H1 (cell line): ENCODE measurements at regions not wholly inside any gene's neighbourhood (a gene's known extent, or its start where the extent isn't known, plus 50 kb on each side); places are given as distances from the start of the nearest gene placed in this dataset.

ENCODE experiments used
- CTCF ChIA-PET: fragments of 300-600 bp; sonication (Branson Sonifier 250); formaldehyde crosslinking; loops from one replicate; lab custom pipeline; 2021; ENCODE audit not compliant: partially characterized antibody; lab: Charles Lee
- POLR2A ChIA-PET: fragments of 300-600 bp; sonication (Branson Sonifier 250); formaldehyde crosslinking; loops from one replicate; lab custom pipeline; 2021; ENCODE audit warnings: inconsistent platforms; ENCODE audit not compliant: partially characterized antibody; lab: Charles Lee
- DNase-seq, 2 experiments: peaks; one replicate each; pipeline versions ENCODE4 v3.0.0 to v3.0.0-alpha.2; 2010 to 2022; ENCODE audit warnings: low spot score in 2 of 2, low read depth in 1 of 2, mixed read lengths in 1 of 2
- FAIRE-seq: peaks from 2 replicates; lab custom pipeline; 2011; peaks lifted over from hg19 to GRCh38; lab: Jason Lieb, UNC
- H2AFZ ChIP-seq: 2 replicates; pipeline ENCODE4 v1.8.1; 2012; ENCODE audit warnings: low read length, inconsistent platforms
- H2AK5ac ChIP-seq: 2 replicates; pipeline ENCODE4 v1.6.1; 2013; ENCODE audit warnings: low read depth, low read length
- H2BK120ac ChIP-seq: replicated peaks from 2 replicates; pipeline ENCODE3; 2013; ENCODE audit warnings: low read depth, low read length, inconsistent platforms
- H2BK12ac ChIP-seq: 2 replicates; pipeline ENCODE4 v1.6.1; 2013; ENCODE audit warnings: low read depth, low read length
- H2BK15ac ChIP-seq: 2 replicates; pipeline ENCODE4 v1.6.1; 2013; ENCODE audit warnings: low read length
- H2BK20ac ChIP-seq: 2 replicates; pipeline ENCODE4 v1.6.1; 2013; ENCODE audit warnings: low read length
- H2BK5ac ChIP-seq: 2 replicates; pipeline ENCODE4 v1.6.1; 2013; ENCODE audit warnings: low read depth, low read length
- H3K14ac ChIP-seq: 2 replicates; pipeline ENCODE4 v1.6.1; 2013; ENCODE audit warnings: inconsistent platforms; ENCODE audit not compliant: insufficient read length
- H3K18ac ChIP-seq: 2 replicates; pipeline ENCODE4 v1.6.1; 2013; ENCODE audit warnings: low read length; ENCODE audit errors: extremely low read depth
- H3K23ac ChIP-seq: 2 replicates; pipeline ENCODE4 v1.6.1; 2013; ENCODE audit warnings: inconsistent platforms; ENCODE audit not compliant: insufficient read length
- H3K23me2 ChIP-seq: 2 replicates; pipeline ENCODE4 v1.6.1; 2013; ENCODE audit warnings: low read depth, low read length
- H3K27ac ChIP-seq: 2 replicates; pipeline ENCODE4 v1.6.1; 2011; ENCODE audit warnings: low read depth, low read length, inconsistent platforms
- H3K27me3 ChIP-seq, 4 experiments: replicated peaks in 1 of 4; 1 replicate in 1 of 4; 2 replicates in 3 of 4; pipeline versions ENCODE4 v1.6.1 to v1.8.1; 2011 to 2013; ENCODE audit warnings: low read length in 3 of 4, mild to moderate bottlenecking in 3 of 4, inconsistent platforms in 2 of 4, mixed read lengths in 2 of 4, moderate library complexity in 1 of 4; ENCODE audit not compliant: control insufficient read depth in 3 of 4, insufficient read depth in 3 of 4; ENCODE audit errors: extremely low read depth in 1 of 4
- H3K36me3 ChIP-seq, 4 experiments: 2 replicates each; pipeline versions ENCODE4 v1.6.1 to v1.8.1; 2011 to 2013; ENCODE audit warnings: mild to moderate bottlenecking in 4 of 4, low read length in 3 of 4, moderate library complexity in 2 of 4, control low read depth in 1 of 4, inconsistent platforms in 1 of 4; ENCODE audit not compliant: insufficient read depth in 4 of 4, control insufficient read depth in 2 of 4
- H3K4ac ChIP-seq: replicated peaks from 2 replicates; pipeline ENCODE3; 2013; ENCODE audit warnings: low read length, low read depth, mixed read lengths, inconsistent platforms; ENCODE audit not compliant: insufficient read length
- H3K4me1 ChIP-seq, 4 experiments: replicated peaks in 1 of 4; 1 replicate in 1 of 4; 2 replicates in 3 of 4; pipeline versions ENCODE4 v1.6.1 to v1.8.1; 2011 to 2013; ENCODE audit warnings: low read length in 3 of 4, inconsistent platforms in 2 of 4, mixed read lengths in 1 of 4; ENCODE audit not compliant: insufficient read depth in 4 of 4, control insufficient read depth in 3 of 4
- H3K4me2 ChIP-seq, 2 experiments: 2 replicates each; pipeline versions ENCODE4 v1.6.1 to v1.8.1; 2011 to 2013; ENCODE audit warnings: low read depth in 2 of 2, low read length in 2 of 2, control low read depth in 1 of 2, inconsistent platforms in 1 of 2, mild to moderate bottlenecking in 1 of 2; ENCODE audit not compliant: insufficient read depth in 1 of 2
- H3K4me3 ChIP-seq, 4 experiments: fragments of 200-600, 300-600 bp in 1 of 4; sonication (generic), shearing (Covaris generic), sonication (Bioruptor Twin) in 1 of 4; 2 replicates each; pipeline versions ENCODE4 v1.5.1 to v1.8.1; 2011 to 2016; ENCODE audit warnings: low read length in 4 of 4, low read depth in 3 of 4, control low read depth in 2 of 4, inconsistent platforms in 2 of 4, mild to moderate bottlenecking in 2 of 4, mixed read lengths in 1 of 4, moderate library complexity in 1 of 4; ENCODE audit not compliant: insufficient read depth in 2 of 4; ENCODE audit errors: extremely low read depth in 1 of 4
- H3K56ac ChIP-seq: replicated peaks from 2 replicates; pipeline ENCODE3; 2013; ENCODE audit warnings: low read depth, mild to moderate bottlenecking, mixed read lengths, low read length, inconsistent platforms; ENCODE audit not compliant: insufficient read length
- H3K79me1 ChIP-seq: 2 replicates; pipeline ENCODE4 v1.6.1; 2013; ENCODE audit warnings: low read depth, low read length, control low read depth
- H3K79me2 ChIP-seq, 2 experiments: 2 replicates each; pipeline versions ENCODE4 v1.6.1 to v1.8.1; 2012 to 2013; ENCODE audit warnings: low read length in 2 of 2, mild to moderate bottlenecking in 2 of 2, inconsistent platforms in 1 of 2; ENCODE audit not compliant: insufficient read depth in 2 of 2, control insufficient read depth in 1 of 2
- H3K9ac ChIP-seq, 4 experiments: replicated peaks in 1 of 4; 1 replicate in 1 of 4; 2 replicates in 3 of 4; pipeline versions ENCODE4 v1.6.1 to v1.8.1; 2011 to 2013; ENCODE audit warnings: low read depth in 3 of 4, low read length in 3 of 4, control low read depth in 2 of 4, mild to moderate bottlenecking in 2 of 4, moderate library complexity in 2 of 4, inconsistent platforms in 1 of 4; ENCODE audit errors: extremely low read depth in 1 of 4
- H3K9me3 ChIP-seq, 2 experiments: 2 replicates each; pipeline versions ENCODE4 v1.6.1 to v1.8.1; 2012 to 2013; ENCODE audit warnings: mild to moderate bottlenecking in 2 of 2, moderate library complexity in 2 of 2, control low read depth in 1 of 2, inconsistent platforms in 1 of 2, low read depth in 1 of 2, low read length in 1 of 2, mixed read lengths in 1 of 2; ENCODE audit not compliant: insufficient read depth in 2 of 2
- H4K20me1 ChIP-seq, 2 experiments: replicated peaks in 1 of 2; 2 replicates each; pipeline versions ENCODE3 to v1.8.1; 2011 to 2013; ENCODE audit warnings: inconsistent platforms in 2 of 2, low read length in 2 of 2, mild to moderate bottlenecking in 1 of 2; ENCODE audit not compliant: insufficient read depth in 2 of 2, control insufficient read depth in 1 of 2
- H4K5ac ChIP-seq: 2 replicates; pipeline ENCODE4 v1.6.1; 2013; ENCODE audit warnings: low read length, low read depth, mixed read lengths, inconsistent platforms; ENCODE audit not compliant: insufficient read length
- H4K8ac ChIP-seq: 2 replicates; pipeline ENCODE4 v1.8.0; 2013; ENCODE audit warnings: mild to moderate bottlenecking, moderate library complexity, low read length, inconsistent platforms; ENCODE audit not compliant: insufficient read depth; ENCODE audit errors: extremely low read depth
- H4K91ac ChIP-seq: replicated peaks from 2 replicates; pipeline ENCODE3; 2013; ENCODE audit warnings: low read length, mixed read lengths, inconsistent platforms; ENCODE audit not compliant: insufficient read length
- ATF2 ChIP-seq: IDR thresholded peaks from 2 replicates; pipeline ENCODE4 v1.6.1; 2012; ENCODE audit warnings: low read length, inconsistent platforms
- BACH1 ChIP-seq: IDR thresholded peaks from 2 replicates; pipeline ENCODE4 v1.6.1; 2012; ENCODE audit warnings: low read length, improper control_type of control experiment
- EP300 ChIP-seq, 2 experiments: IDR thresholded peaks; 1 replicate in 1 of 2; 2 replicates in 1 of 2; pipeline ENCODE4 v1.6.1; 2011 to 2012; ENCODE audit warnings: low read depth in 2 of 2, low read length in 2 of 2, mild to moderate bottlenecking in 2 of 2, borderline replicate concordance in 1 of 2, inconsistent platforms in 1 of 2, moderate library complexity in 1 of 2
- FOSL1 ChIP-seq: IDR thresholded peaks from 2 replicates; pipeline ENCODE4 v1.6.1; 2011; ENCODE audit warnings: mild to moderate bottlenecking, low read depth, low read length, moderate library complexity; ENCODE audit not compliant: insufficient read depth
- KDM5A ChIP-seq: fragments of 200-600 bp; IDR thresholded peaks from 2 replicates; pipeline ENCODE4 v1.7.1; 2012; ENCODE audit warnings: mild to moderate bottlenecking, low read length, inconsistent platforms, mixed read lengths
- MAFK ChIP-seq: IDR thresholded peaks from 2 replicates; pipeline ENCODE4 v1.6.1; 2012; ENCODE audit warnings: low read depth, mild to moderate bottlenecking, improper control_type of control experiment, low read length
- NANOG ChIP-seq: IDR thresholded peaks from 2 replicates; pipeline ENCODE4 v1.6.1; 2011; ENCODE audit warnings: low read length, low read depth, mild to moderate bottlenecking, inconsistent platforms; ENCODE audit not compliant: insufficient read depth, poor library complexity, severe bottlenecking
- NRF1 ChIP-seq: IDR thresholded peaks from 2 replicates; pipeline ENCODE4 v1.6.1; 2011; ENCODE audit warnings: mild to moderate bottlenecking, low read depth, low read length, improper control_type of control experiment
- RNF2 ChIP-seq: fragments of 200-900, 300-1000 bp; sonication (generic); IDR thresholded peaks from 2 replicates; pipeline ENCODE4 v1.7.1; 2016; ENCODE audit warnings: borderline replicate concordance, low read depth, mild to moderate bottlenecking, antibody characterized with exemption, low read length; ENCODE audit not compliant: poor library complexity, severe bottlenecking; ENCODE audit errors: missing control alignments
- SAP30 ChIP-seq: fragments of 300-600 bp; sonication (generic); IDR thresholded peaks from 2 replicates; pipeline ENCODE4 v1.7.1; 2012; ENCODE audit warnings: low read length, moderate library complexity, mild to moderate bottlenecking, inconsistent platforms; ENCODE audit not compliant: insufficient read depth, insufficient replicate concordance
- SIX5 ChIP-seq: IDR thresholded peaks from 2 replicates; pipeline ENCODE4 v1.6.1; 2011; ENCODE audit warnings: mild to moderate bottlenecking, low read depth, low read length
- WGBS, 2 experiments: shearing (Covaris generic) in 1 of 2; methylation state at CpG; one replicate each; pipeline versions ENCODE4 v1.1.6 to v1.1.7; 2013 to 2015; ENCODE audit warnings: low lambda C conversion rate in 2 of 2, mixed read lengths in 2 of 2, inconsistent platforms in 1 of 2, low coverage in 1 of 2, missing lambda C conversion rate in 1 of 2; ENCODE audit not compliant: insufficient replicate concordance in 2 of 2, insufficient coverage in 1 of 2, insufficient read length in 1 of 2; ENCODE audit errors: extremely low coverage in 1 of 2, missing lambda C conversion rate in 1 of 2; 5-methylcytosine and 5-hydroxymethylcytosine counted together

- Histone ChIP-seq H4K5ac (no peak overlapping the region), H4K20me1 (no peaks in the 10 kb centered on the region), H3K23ac (no peak overlapping the region), H3K23me2 (no peaks in the 10 kb centered on the region), H2BK15ac (no peak overlapping the region), H3K4me3 (no peak overlapping the region), H3K18ac (no peak overlapping the region), H3K4me2 (no peak overlapping the region), H3K9me3 (no peaks in the 10 kb centered on the region), H2BK20ac (no peak overlapping the region), H2AFZ (no peak overlapping the region), H3K56ac (no peak overlapping the region), H3K27me3 (no peaks in the 10 kb centered on the region), H2BK12ac (no peak overlapping the region), H3K4me1 (no peaks in the 10 kb centered on the region), H3K36me3 (no peaks in the 10 kb centered on the region), H2AK5ac (no peak overlapping the region), H3K4ac (no peak overlapping the region), H3K79me1 (no peaks in the 10 kb centered on the region), H3K79me2 (no peaks in the 10 kb centered on the region), H3K27ac (no peak overlapping the region), H3K9ac (no peak overlapping the region), H2BK5ac (no peak overlapping the region), H2BK120ac (no peak overlapping the region), H4K8ac (no peak overlapping the region), H3K14ac (no peak overlapping the region), H4K91ac (no peak overlapping the region)
- CTCF ChIA-PET = no interaction called here
- 93% methylated on average over 6 of the region's 6 CpGs; no CpG with 5 or more reads in 1 of the 2 experiments for WGBS, 2 experiments
- FAIRE-seq (no peak), DNase-seq (no peak)
- POLR2A ChIA-PET = no interaction called here
- TF ChIP-seq ATF2 = no peak
- no peak for TF ChIP-seq MAFK
- no peak for TF ChIP-seq KDM5A
- no peak for TF ChIP-seq EP300 (IDR thresholded peaks at IDR 0.05; ENCODE audit: borderline replicate concordance in 1 of 2, low read depth in 2 of 2, low read length in 2 of 2)
- TF ChIP-seq NRF1 = no peak
- TF ChIP-seq NANOG = no peak
- TF ChIP-seq RNF2 = no peak
- TF ChIP-seq SIX5 = no peak
- no peak for TF ChIP-seq SAP30
- no peak for TF ChIP-seq BACH1
- no peak for TF ChIP-seq FOSL1
These were observed 2286.3 kb upstream of the RAG2 start for GRCh38 chr11:38884145-38884865.
